ENCODE measurements at regions not wholly inside any gene's neighbourhood (a gene's known extent, or its start where the extent isn't known, plus 50 kb on each side); places are given as distances from the start of the nearest gene placed in this dataset.
"Not testable (repeated sequence)": the region's sequence is repeated elsewhere in the genome, so short reads cannot be mapped to it uniquely, and the experiment has no call there.

- no peaks in the 10 kb centered on the region for H3K27me3 ChIP-seq (ENCODE audit: low read length)
- no peak overlapping the region for H2AFZ ChIP-seq (ENCODE audit: low read length)
- no peaks in the 10 kb centered on the region for H3K9me3 ChIP-seq (ENCODE audit: low read length)
- no peak overlapping the region for H3K4me2 ChIP-seq (ENCODE audit: low read depth, low read length, poor library complexity, severe bottlenecking)
- no peak overlapping the region for H3K27ac ChIP-seq (ENCODE audit: low read length)
- H3K9me2 ChIP-seq (replicated peaks; ENCODE audit: insufficient read depth, low read length): no peaks in the 10 kb centered on the region
- DNase-seq: no peak
- H3K4me3 ChIP-seq (ENCODE audit: low read length): no peak overlapping the region
- no peaks in the 10 kb centered on the region for H3K36me3 ChIP-seq (ENCODE audit: insufficient read depth, low read length)
- H3K9ac ChIP-seq (ENCODE audit: low read length): no peak overlapping the region
- no peaks in the 10 kb centered on the region for H3K79me2 ChIP-seq (ENCODE audit: low read length)
- H4K20me1 ChIP-seq (ENCODE audit: insufficient read depth, low read depth, low read length): no peaks in the 10 kb centered on the region
- no peaks in the 10 kb centered on the region for H3K4me1 ChIP-seq (ENCODE audit: low read length)
These were observed 84.6 kb upstream of the BCL2L14 start for GRCh38 chr12:11986165-11986564.

GRCh38 chr12:11987901-11988300 lies 82.8 kb upstream of the BCL2L14 start:
- Histone ChIP-seq H2AFZ (ENCODE audit: low read length) (no peak overlapping the region), H3K9me2 (replicated peaks; ENCODE audit: insufficient read depth, low read length) (no peaks in the 10 kb centered on the region), H3K9ac (ENCODE audit: low read length) (no peak overlapping the region), H3K4me1 (ENCODE audit: low read length) (no peaks in the 10 kb centered on the region), H3K79me2 (ENCODE audit: low read length) (no peaks in the 10 kb centered on the region), H3K9me3 (ENCODE audit: low read length) (no peaks in the 10 kb centered on the region), H4K20me1 (ENCODE audit: insufficient read depth, low read depth, low read length) (no peaks in the 10 kb centered on the region), H3K4me3 (ENCODE audit: low read length) (no peak overlapping the region), H3K27ac (ENCODE audit: low read length) (no peak overlapping the region), H3K36me3 (ENCODE audit: insufficient read depth, low read length) (no peaks in the 10 kb centered on the region), H3K27me3 (ENCODE audit: low read length) (no peaks in the 10 kb centered on the region), H3K4me2 (ENCODE audit: low read depth, low read length, poor library complexity, severe bottlenecking) (no peak overlapping the region)
- no peak for DNase-seq

GRCh38 chr12:11991604-11992003 lies 79.1 kb upstream of the BCL2L14 start:
- no peaks in the 10 kb centered on the region for H3K27me3 ChIP-seq (ENCODE audit: low read length)
- no peak overlapping the region for H3K9ac ChIP-seq (ENCODE audit: low read length)
- H4K20me1 ChIP-seq (ENCODE audit: insufficient read depth, low read depth, low read length): no peaks in the 10 kb centered on the region
- no peaks in the 10 kb centered on the region for H3K4me1 ChIP-seq (ENCODE audit: low read length)
- H3K9me2 ChIP-seq (replicated peaks; ENCODE audit: insufficient read depth, low read length): no peaks in the 10 kb centered on the region
- H3K27ac ChIP-seq (ENCODE audit: low read length): no peak overlapping the region
- no peak overlapping the region for H3K4me3 ChIP-seq (ENCODE audit: low read length)
- peak; percentile 10 for DNase-seq
- no peaks in the 10 kb centered on the region for H3K36me3 ChIP-seq (ENCODE audit: insufficient read depth, low read length)
- no peaks in the 10 kb centered on the region for H3K9me3 ChIP-seq (ENCODE audit: low read length)
- H3K4me2 ChIP-seq (ENCODE audit: low read depth, low read length, poor library complexity, severe bottlenecking): no peak overlapping the region
- no peaks in the 10 kb centered on the region for H3K79me2 ChIP-seq (ENCODE audit: low read length)
- no peak overlapping the region for H2AFZ ChIP-seq (ENCODE audit: low read length)

- Histone ChIP-seq H2AFZ (ENCODE audit: low read length) (no peak overlapping the region), H3K4me2 (ENCODE audit: low read depth, low read length, poor library complexity, severe bottlenecking) (no peak overlapping the region), H3K4me1 (ENCODE audit: low read length) (no peaks in the 10 kb centered on the region), H4K20me1 (ENCODE audit: insufficient read depth, low read depth, low read length) (no peaks in the 10 kb centered on the region), H3K4me3 (ENCODE audit: low read length) (no peak overlapping the region), H3K36me3 (ENCODE audit: insufficient read depth, low read length) (no peaks in the 10 kb centered on the region), H3K9ac (ENCODE audit: low read length) (no peak overlapping the region), H3K27ac (ENCODE audit: low read length) (no peak overlapping the region), H3K9me2 (replicated peaks; ENCODE audit: insufficient read depth, low read length) (no peaks in the 10 kb centered on the region), H3K27me3 (ENCODE audit: low read length) (no peaks in the 10 kb centered on the region), H3K79me2 (ENCODE audit: low read length) (no peaks in the 10 kb centered on the region), H3K9me3 (ENCODE audit: low read length) (no peaks in the 10 kb centered on the region)
- peak; percentile 23 for DNase-seq
These were observed 78.2 kb upstream of the BCL2L14 start for GRCh38 chr12:11992515-11992914.

GRCh38 chr12:11998307-11998943 lies 72.3 kb upstream of the BCL2L14 start:
- not testable (repeated sequence) for H3K9me2 ChIP-seq (replicated peaks; ENCODE audit: insufficient read depth, low read length); H3K4me1 ChIP-seq (ENCODE audit: low read length); H3K9ac ChIP-seq (ENCODE audit: low read length); H3K79me2 ChIP-seq (ENCODE audit: low read length); H3K27me3 ChIP-seq (ENCODE audit: low read length); H3K9me3 ChIP-seq (ENCODE audit: low read length); H3K4me3 ChIP-seq (ENCODE audit: low read length); H3K27ac ChIP-seq (ENCODE audit: low read length); H3K36me3 ChIP-seq (ENCODE audit: insufficient read depth, low read length); H2AFZ ChIP-seq (ENCODE audit: low read length); H3K4me2 ChIP-seq (ENCODE audit: low read depth, low read length, poor library complexity, severe bottlenecking); H4K20me1 ChIP-seq (ENCODE audit: insufficient read depth, low read depth, low read length)
- DNase-seq: peak; percentile 17

- Histone ChIP-seq H3K4me3 (ENCODE audit: low read length) (no peak overlapping the region), H3K4me1 (ENCODE audit: low read length) (no peaks in the 10 kb centered on the region), H3K9ac (ENCODE audit: low read length) (no peak overlapping the region), H3K27ac (ENCODE audit: low read length) (no peak overlapping the region), H3K9me3 (ENCODE audit: low read length) (no peaks in the 10 kb centered on the region), H3K79me2 (ENCODE audit: low read length) (no peaks in the 10 kb centered on the region), H4K20me1 (ENCODE audit: insufficient read depth, low read depth, low read length) (no peaks in the 10 kb centered on the region), H3K27me3 (ENCODE audit: low read length) (no peaks in the 10 kb centered on the region), H3K36me3 (ENCODE audit: insufficient read depth, low read length) (no peaks in the 10 kb centered on the region), H2AFZ (ENCODE audit: low read length) (no peak overlapping the region), H3K4me2 (ENCODE audit: low read depth, low read length, poor library complexity, severe bottlenecking) (no peak overlapping the region), H3K9me2 (replicated peaks; ENCODE audit: insufficient read depth, low read length) (no peaks in the 10 kb centered on the region)
- DNase-seq: peak; percentile 17
These were observed 71.8 kb upstream of the BCL2L14 start for GRCh38 chr12:11998944-11999315.

- H2AFZ ChIP-seq (ENCODE audit: low read length): no peak overlapping the region
- peak; percentile 24 for DNase-seq
- H3K9ac ChIP-seq (ENCODE audit: low read length): no peak overlapping the region
- H3K4me3 ChIP-seq (ENCODE audit: low read length): no peak overlapping the region
- H3K4me1 ChIP-seq (ENCODE audit: low read length): no peaks in the 10 kb centered on the region
- no peak overlapping the region for H3K27ac ChIP-seq (ENCODE audit: low read length)
- no peaks in the 10 kb centered on the region for H3K36me3 ChIP-seq (ENCODE audit: insufficient read depth, low read length)
- H3K27me3 ChIP-seq (ENCODE audit: low read length): no peaks in the 10 kb centered on the region
- H4K20me1 ChIP-seq (ENCODE audit: insufficient read depth, low read depth, low read length): no peaks in the 10 kb centered on the region
- no peaks in the 10 kb centered on the region for H3K79me2 ChIP-seq (ENCODE audit: low read length)
- H3K4me2 ChIP-seq (ENCODE audit: low read depth, low read length, poor library complexity, severe bottlenecking): no peak overlapping the region
- no peaks in the 10 kb centered on the region for H3K9me3 ChIP-seq (ENCODE audit: low read length)
- no peaks in the 10 kb centered on the region for H3K9me2 ChIP-seq (replicated peaks; ENCODE audit: insufficient read depth, low read length)
These were observed 67.1 kb upstream of the BCL2L14 start for GRCh38 chr12:12003609-12004008.

- DNase-seq: peak; percentile 32
- Histone ChIP-seq H3K4me3 (ENCODE audit: low read length) (no peak overlapping the region), H3K27ac (ENCODE audit: low read length) (no peak overlapping the region), H3K36me3 (ENCODE audit: insufficient read depth, low read length) (no peaks in the 10 kb centered on the region), H3K27me3 (ENCODE audit: low read length) (no peaks in the 10 kb centered on the region), H3K9ac (ENCODE audit: low read length) (no peak overlapping the region), H3K9me2 (replicated peaks; ENCODE audit: insufficient read depth, low read length) (no peaks in the 10 kb centered on the region), H4K20me1 (ENCODE audit: insufficient read depth, low read depth, low read length) (no peaks in the 10 kb centered on the region), H3K9me3 (ENCODE audit: low read length) (no peaks in the 10 kb centered on the region), H3K4me1 (ENCODE audit: low read length) (no peaks in the 10 kb centered on the region), H2AFZ (ENCODE audit: low read length) (no peak overlapping the region), H3K79me2 (ENCODE audit: low read length) (no peaks in the 10 kb centered on the region), H3K4me2 (ENCODE audit: low read depth, low read length, poor library complexity, severe bottlenecking) (no peak overlapping the region)
These were observed 66.2 kb upstream of the BCL2L14 start for GRCh38 chr12:12004524-12004923.

Measured in Karpas-422 (cell line).